ENCODE measurements at regions not wholly inside any gene's neighbourhood (a gene's known extent, or its start where the extent isn't known, plus 50 kb on each side); places are given as distances from the start of the nearest gene placed in this dataset.

GRCh38 chr9:116007824-116008223, 145.8 kb upstream of the PAPPA start:
- TF ChIP-seq, protein P1, sequence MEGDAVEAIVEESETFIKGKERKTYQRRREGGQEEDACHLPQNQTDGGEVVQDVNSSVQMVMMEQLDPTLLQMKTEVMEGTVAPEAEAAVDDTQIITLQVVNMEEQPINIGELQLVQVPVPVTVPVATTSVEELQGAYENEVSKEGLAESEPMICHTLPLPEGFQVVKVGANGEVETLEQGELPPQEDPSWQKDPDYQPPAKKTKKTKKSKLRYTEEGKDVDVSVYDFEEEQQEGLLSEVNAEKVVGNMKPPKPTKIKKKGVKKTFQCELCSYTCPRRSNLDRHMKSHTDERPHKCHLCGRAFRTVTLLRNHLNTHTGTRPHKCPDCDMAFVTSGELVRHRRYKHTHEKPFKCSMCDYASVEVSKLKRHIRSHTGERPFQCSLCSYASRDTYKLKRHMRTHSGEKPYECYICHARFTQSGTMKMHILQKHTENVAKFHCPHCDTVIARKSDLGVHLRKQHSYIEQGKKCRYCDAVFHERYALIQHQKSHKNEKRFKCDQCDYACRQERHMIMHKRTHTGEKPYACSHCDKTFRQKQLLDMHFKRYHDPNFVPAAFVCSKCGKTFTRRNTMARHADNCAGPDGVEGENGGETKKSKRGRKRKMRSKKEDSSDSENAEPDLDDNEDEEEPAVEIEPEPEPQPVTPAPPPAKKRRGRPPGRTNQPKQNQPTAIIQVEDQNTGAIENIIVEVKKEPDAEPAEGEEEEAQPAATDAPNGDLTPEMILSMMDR (conservative IDR thresholded peaks at IDR 0.05): no peak
- no peak overlapping the region for H3K4me2 ChIP-seq (ENCODE audit: insufficient read depth, insufficient read length, low read length)

More at GRCh38 chr9:116007824-116008223, 145.8 kb upstream of the PAPPA start:
- no peak overlapping the region for H4K5ac ChIP-seq (ENCODE audit: insufficient read length, low read depth, low read length)
- H3K18ac ChIP-seq (ENCODE audit: insufficient read length, low read depth, low read length): no peak overlapping the region
- no peak overlapping the region for H4K91ac ChIP-seq (ENCODE audit: insufficient read length, low read depth, low read length)
- H3K9ac ChIP-seq (ENCODE audit: extremely low read depth, insufficient read length, low read length): no peak overlapping the region
- Mint-ChIP-seq H3K27me3 (ENCODE audit: low read depth) (no peaks in the 10 kb centered on the region; the same call in 1 of the 2 replicates), H3K9me3 (peaks cover 0 to 2% of the 10 kb centered on the region in 2 experiments; a peak in 3 of 5 replicates), H3K4me3 (no peak overlapping the region), H3K36me3 (ENCODE audit: insufficient read depth in 1 of 3, low read depth in 3 of 3) (no peaks in the 10 kb centered on the region), H3K4me1 (0 out of 4 replicates have a peak, but pooled peaks cover 0 to 5% of the 10 kb centered on the region in 2 experiments), H3K27ac (no peak overlapping the region)
- no peaks in the 10 kb centered on the region for H3K23me2 ChIP-seq (ENCODE audit: insufficient read length, low read depth, low read length, poor library complexity, severe bottlenecking)
- no peaks in the 10 kb centered on the region for H3K27me3 ChIP-seq (ENCODE audit: insufficient read depth, low read length)
- H3K27ac ChIP-seq (ENCODE audit: insufficient read length, low read depth, low read length): no peak overlapping the region
- no CpG with 5 or more reads among the region's 2 CpGs for WGBS (ENCODE audit: extremely low coverage, insufficient read length, low lambda C conversion rate)
- no peak overlapping the region for H2AFZ ChIP-seq (ENCODE audit: low read length)
- H2BK120ac ChIP-seq (ENCODE audit: low read depth, low read length, poor library complexity, severe bottlenecking): no peak overlapping the region
- H2BK15ac ChIP-seq (ENCODE audit: low read depth, low read length): no peak overlapping the region
- DNase-seq: no peak
- H3K79me2 ChIP-seq (ENCODE audit: insufficient read depth, low read length): no peaks in the 10 kb centered on the region
- no peaks in the 10 kb centered on the region for H3K79me1 ChIP-seq (ENCODE audit: insufficient read depth, low read depth, low read length, poor library complexity, severe bottlenecking)
- no peak overlapping the region for H3K14ac ChIP-seq (ENCODE audit: insufficient read depth, low read length)
- H2BK12ac ChIP-seq (ENCODE audit: insufficient read length, low read depth, low read length): no peak overlapping the region
- H3K56ac ChIP-seq (ENCODE audit: insufficient read length, low read depth, low read length): no peak overlapping the region
- H2BK20ac ChIP-seq (ENCODE audit: low read depth, low read length, poor library complexity, severe bottlenecking): no peak overlapping the region
- no peaks in the 10 kb centered on the region for H3K4me1 ChIP-seq (ENCODE audit: insufficient read depth, low read length)
- no peak overlapping the region for H3T11ph ChIP-seq (ENCODE audit: low read length)
- no peaks in the 10 kb centered on the region for H3K9me3 ChIP-seq (ENCODE audit: control insufficient read depth, low read depth, low read length)
- H2BK5ac ChIP-seq (ENCODE audit: insufficient read length, low read length): no peak overlapping the region
- H4K8ac ChIP-seq (replicated peaks; ENCODE audit: insufficient read length, low read depth, low read length): no peak overlapping the region
- H3K4ac ChIP-seq (ENCODE audit: low read depth, low read length): no peak overlapping the region
- no peaks in the 10 kb centered on the region for H4K20me1 ChIP-seq (ENCODE audit: control insufficient read depth, insufficient read depth, insufficient read length)
- no peak overlapping the region for H3K23ac ChIP-seq (ENCODE audit: insufficient read length, low read depth, low read length)
- no peak overlapping the region for H2AK5ac ChIP-seq (ENCODE audit: insufficient read length, low read length)
